HepG2 (cell line): ENCODE measurements at regions not wholly inside any gene's neighbourhood (a gene's known extent, or its start where the extent isn't known, plus 50 kb on each side); places are given as distances from the start of the nearest gene placed in this dataset.

Experiments used
- ATAC-seq: fragments of 200-7000 bp; cut with Tn5 transposase; 3 replicates; pipeline ENCODE4 v1.9.1; 2020; ENCODE audit warnings: mild to moderate bottlenecking, moderate library complexity
- BruUV-seq: library from RNA; stranded (reverse); fragments of 400-500 nt; replicated peaks from 2 replicates; lab custom pipeline; 2021; lab: Mats Ljungman, UMichigan
- CTCF ChIA-PET: fragments of 300-600 bp; formaldehyde crosslinking; extraction: SDS; loops from one replicate; lab custom pipeline; 2021; ENCODE audit warnings: low total read pairs, inconsistent platforms, low intra/inter-chr PET ratio; lab: Yijun Ruan, JAX
- POLR2A ChIA-PET: fragments of 350-600 bp; sonication (Branson Sonifier 250); formaldehyde crosslinking; loops from one replicate; lab custom pipeline; 2020; ENCODE audit warnings: antibody characterized with exemption, inconsistent platforms; lab: Yijun Ruan, JAX
- DNase-seq: peaks from one replicate; pipeline ENCODE4 v3.0.0-alpha.2; 2015; ENCODE audit warnings: low spot score
- FAIRE-seq: peaks from 3 replicates; lab custom pipeline; 2011; peaks lifted over from hg19 to GRCh38; lab: Jason Lieb, UNC
- H2AFZ ChIP-seq: one replicate; pipeline ENCODE4 v1.6.1; 2011; ENCODE audit warnings: low read length, inconsistent platforms
- H3K27ac ChIP-seq: fragments of 300-600 bp; 3 replicates; pipeline ENCODE4 v1.8.0; 2011; ENCODE audit warnings: mixed run types, mild to moderate bottlenecking, mixed read lengths, low read length, inconsistent platforms; ENCODE audit not compliant: insufficient read depth; ENCODE audit errors: extremely low read length
- H3K27me3 ChIP-seq, 2 experiments: fragments of 200-600 bp in 1 of 2; 2 replicates in 1 of 2; 3 replicates in 1 of 2; pipeline versions ENCODE4 v1.6.0 to v1.8.0; 2011; ENCODE audit warnings: low read length in 2 of 2, mild to moderate bottlenecking in 2 of 2, moderate library complexity in 2 of 2, inconsistent platforms in 1 of 2; ENCODE audit not compliant: insufficient read depth in 2 of 2, control insufficient read depth in 1 of 2
- H3K36me3 ChIP-seq, 2 experiments: fragments of 200-600 bp in 1 of 2; replicated peaks in 1 of 2; 2 replicates in 1 of 2; 3 replicates in 1 of 2; pipeline versions ENCODE4 v1.5.1 to v1.8.0; 2011; ENCODE audit warnings: low read length in 2 of 2, inconsistent platforms in 1 of 2; ENCODE audit not compliant: insufficient read depth in 2 of 2, control insufficient read depth in 1 of 2
- H3K4me1 ChIP-seq: 2 replicates; pipeline ENCODE4 v1.5.1; 2012; ENCODE audit warnings: low read length, inconsistent platforms; ENCODE audit not compliant: insufficient read depth
- H3K4me2 ChIP-seq: 2 replicates; pipeline ENCODE4 v1.6.0; 2011; ENCODE audit warnings: low read depth, low read length, inconsistent platforms
- H3K4me3 ChIP-seq, 3 experiments: fragments of 200-600 bp in 1 of 3; sonication (generic), shearing (Covaris generic) in 1 of 3; replicated peaks in 1 of 3; 2 replicates each; pipeline ENCODE4 v1.5.1; 2011 to 2016; ENCODE audit warnings: low read length in 3 of 3, inconsistent platforms in 2 of 3, low read depth in 2 of 3, mild to moderate bottlenecking in 2 of 3, control low read depth in 1 of 3, mixed read lengths in 1 of 3; ENCODE audit not compliant: insufficient read depth in 1 of 3
- H3K79me2 ChIP-seq: one replicate; pipeline ENCODE4 v1.6.1; 2011; ENCODE audit warnings: low read length, inconsistent platforms; ENCODE audit not compliant: insufficient read depth
- H3K9ac ChIP-seq: 2 replicates; pipeline ENCODE4 v1.6.0; 2011; ENCODE audit warnings: mild to moderate bottlenecking, low read depth, low read length, inconsistent platforms; ENCODE audit not compliant: insufficient read depth
- H3K9me3 ChIP-seq: 2 replicates; pipeline ENCODE4 v1.5.1; 2012; ENCODE audit warnings: mild to moderate bottlenecking, low read length
- H4K20me1 ChIP-seq: 2 replicates; pipeline ENCODE4 v1.6.0; 2011; ENCODE audit warnings: inconsistent platforms, mild to moderate bottlenecking, low read length, moderate library complexity; ENCODE audit not compliant: insufficient read depth
- E2F2 ChIP-seq: sonication (generic); formaldehyde crosslinking; IDR thresholded peaks from 2 replicates; pipeline ENCODE4 v1.4.0; 2020; ENCODE audit warnings: missing genetic modification reagents, borderline replicate concordance
- GLI4 ChIP-seq: sonication (generic); formaldehyde crosslinking; IDR thresholded peaks from 2 replicates; pipeline ENCODE4 v1.5.1; 2020; ENCODE audit warnings: missing genetic modification reagents, mild to moderate bottlenecking, moderate library complexity, borderline replicate concordance
- GTF2F1 ChIP-seq: fragments of 150-350 bp; IDR thresholded peaks from 2 replicates; pipeline ENCODE4 v1.6.1; 2014; ENCODE audit warnings: low read length
- HNF4A ChIP-seq: sonication (generic); formaldehyde crosslinking; IDR thresholded peaks from 2 replicates; pipeline ENCODE4 v1.4.0; 2020; ENCODE audit warnings: missing genetic modification reagents
- IRF1 ChIP-seq: sonication (generic); formaldehyde crosslinking; IDR thresholded peaks from 2 replicates; pipeline ENCODE4 v1.4.0; 2020; ENCODE audit warnings: low read depth, mild to moderate bottlenecking, missing genetic modification reagents
- ISL2 ChIP-seq: sonication (generic); formaldehyde crosslinking; IDR thresholded peaks from 2 replicates; pipeline ENCODE4 v1.5.0; 2020; ENCODE audit warnings: missing genetic modification reagents
- MAX ChIP-seq: IDR thresholded peaks from 2 replicates; pipeline ENCODE4 v1.6.1; 2012; ENCODE audit warnings: inconsistent platforms
- POLR2AphosphoS5 ChIP-seq: IDR thresholded peaks from 2 replicates; pipeline ENCODE4 v1.6.1; 2012; ENCODE audit warnings: low read depth, low read length
- REL ChIP-seq: sonication (generic); formaldehyde crosslinking; conservative IDR thresholded peaks from 2 replicates; pipeline ENCODE4 v1.8.0; 2022; ENCODE audit warnings: mild to moderate bottlenecking, missing genetic modification reagents, moderate library complexity
- SIX1 ChIP-seq: sonication (generic); formaldehyde crosslinking; IDR thresholded peaks from 2 replicates; pipeline ENCODE4 v1.4.0; 2020; ENCODE audit warnings: missing genetic modification reagents, borderline replicate concordance
- TEF ChIP-seq: sonication (generic); formaldehyde crosslinking; IDR thresholded peaks from 2 replicates; pipeline ENCODE4 v1.5.0; 2020; ENCODE audit warnings: missing genetic modification reagents
- THAP11 ChIP-seq: IDR thresholded peaks from 2 replicates; pipeline ENCODE4 v1.6.1; 2016; ENCODE audit warnings: missing biosample characterization, missing genetic modification reagents
- ZBTB21 ChIP-seq: sonication (generic); formaldehyde crosslinking; IDR thresholded peaks from 2 replicates; pipeline ENCODE4 v1.4.0; 2020; ENCODE audit warnings: missing genetic modification reagents
- ZBTB43 ChIP-seq: sonication (generic); formaldehyde crosslinking; conservative IDR thresholded peaks from 2 replicates; pipeline ENCODE4 v1.4.0; 2020; ENCODE audit warnings: missing genetic modification reagents
- ZFP90 ChIP-seq: sonication (generic); formaldehyde crosslinking; IDR thresholded peaks from 2 replicates; pipeline ENCODE4 v1.8.0; 2022; ENCODE audit warnings: missing genetic modification reagents, mild to moderate bottlenecking, inconsistent platforms, borderline replicate concordance
- ZMYM4 ChIP-seq: sonication (generic); formaldehyde crosslinking; IDR thresholded peaks from 2 replicates; pipeline ENCODE4 v1.8.1; 2023; ENCODE audit warnings: mild to moderate bottlenecking, missing genetic modification reagents
- ZNF275 ChIP-seq: sonication (generic); formaldehyde crosslinking; IDR thresholded peaks from 2 replicates; pipeline ENCODE4 v1.8.0; 2022; ENCODE audit warnings: missing genetic modification reagents, mild to moderate bottlenecking, inconsistent platforms, borderline replicate concordance
- ZNF598 ChIP-seq: sonication (generic); formaldehyde crosslinking; IDR thresholded peaks from 2 replicates; pipeline ENCODE4 v1.5.1; 2020; ENCODE audit warnings: mild to moderate bottlenecking, missing genetic modification reagents, borderline replicate concordance
- ZNF607 ChIP-seq: sonication (generic); formaldehyde crosslinking; IDR thresholded peaks from 2 replicates; pipeline ENCODE4 v1.5.1; 2020; ENCODE audit warnings: missing genetic modification reagents, mild to moderate bottlenecking, borderline replicate concordance
- ZZZ3 ChIP-seq: sonication (generic); formaldehyde crosslinking; IDR thresholded peaks from 2 replicates; pipeline ENCODE4 v1.4.0; 2020; ENCODE audit warnings: missing genetic modification reagents, mild to moderate bottlenecking, borderline replicate concordance
- WGBS: methylation state at CpG from one replicate; pipeline ENCODE4 v1.1.6; 2017; ENCODE audit warnings: low lambda C conversion rate; 5-methylcytosine and 5-hydroxymethylcytosine counted together
- in situ Hi-C: cut with HindIII; loops from 2 replicates; pipeline ENCODE4 v1.10.0; 2017; ENCODE audit warnings: low pct_unique_long_range_greater_than_20kb; ENCODE audit not compliant: extremely low pct_ligation_motif_present
- intact Hi-C: fragments of 100-400 bp; cut with micrococcal nuclease; formaldehyde crosslinking; loops from one replicate; pipeline ENCODE4 v1.10.0; 2022; ENCODE audit not compliant: unreplicated experiment

GRCh38 chr6:106754215-106754614 lies 124.8 kb downstream of the QRSL1 start:
- CTCF ChIA-PET = no interaction called here
- H3K4me2 ChIP-seq = no peak overlapping the region
- no peaks in the 10 kb centered on the region for H3K27me3 ChIP-seq
- no peaks in the 10 kb centered on the region for H4K20me1 ChIP-seq
- ATAC-seq (peak; percentile 34; the same call in 1 of the 3 replicates), FAIRE-seq (peak; percentile 21), DNase-seq (no peak)
- no peak overlapping the region for H3K27ac ChIP-seq
- H3K9ac ChIP-seq = no peak overlapping the region
- BruUV-seq = no TSS peak
- no peaks in the 10 kb centered on the region for H3K36me3 ChIP-seq
- intact Hi-C loops = loop anchor here (5.0 kb wide), 1 partner anchor 33 kb away; no protein-coding TSS in a partner anchor
- H3K79me2 ChIP-seq = no peaks in the 10 kb centered on the region
- in situ Hi-C loops = no loop called here
- no peak overlapping the region for H3K4me3 ChIP-seq
- 36% methylated on average over 5 of the region's 5 CpGs for WGBS
- H3K4me1 ChIP-seq = peaks cover 57% of the 10 kb centered on the region
- H2AFZ ChIP-seq = no peak overlapping the region
- H3K9me3 ChIP-seq = no peaks in the 10 kb centered on the region
- POLR2A ChIA-PET = interaction anchor here (0.6 kb wide), 1 partner anchor 44 kb away, joined by 4 read pairs; no protein-coding TSS in a partner anchor
- TF ChIP-seq ZFP90 (no peak), ZNF598 (CRISPR knock-in tag) (no peak), ZBTB43 (CRISPR knock-in tag) (no peak), ISL2 (CRISPR knock-in tag) (no peak), HNF4A (CRISPR knock-in tag) (peak; percentile 59), ZMYM4 (CRISPR knock-in tag) (peak; percentile 43; the same call in 1 of the 2 replicates), ZNF607 (CRISPR knock-in tag) (no peak), GLI4 (CRISPR knock-in tag) (no peak), REL (CRISPR knock-in tag) (no peak), ZZZ3 (CRISPR knock-in tag) (no peak), ZBTB21 (no peak), SIX1 (no peak), GTF2F1 (no peak), IRF1 (CRISPR knock-in tag) (no peak), E2F2 (CRISPR knock-in tag) (no peak), ZNF275 (CRISPR knock-in tag) (no peak), POLR2AphosphoS5 (no peak), MAX (peak; percentile 51; the same call in 1 of the 2 replicates), TEF (no peak), THAP11 (no peak)
